ENCODE measurements at regions not wholly inside any gene's neighbourhood (a gene's known extent, or its start where the extent isn't known, plus 50 kb on each side); places are given as distances from the start of the nearest gene placed in this dataset.
"Not testable (repeated sequence)": the region's sequence is repeated elsewhere in the genome, so short reads cannot be mapped to it uniquely, and the experiment has no call there.

DNA sequence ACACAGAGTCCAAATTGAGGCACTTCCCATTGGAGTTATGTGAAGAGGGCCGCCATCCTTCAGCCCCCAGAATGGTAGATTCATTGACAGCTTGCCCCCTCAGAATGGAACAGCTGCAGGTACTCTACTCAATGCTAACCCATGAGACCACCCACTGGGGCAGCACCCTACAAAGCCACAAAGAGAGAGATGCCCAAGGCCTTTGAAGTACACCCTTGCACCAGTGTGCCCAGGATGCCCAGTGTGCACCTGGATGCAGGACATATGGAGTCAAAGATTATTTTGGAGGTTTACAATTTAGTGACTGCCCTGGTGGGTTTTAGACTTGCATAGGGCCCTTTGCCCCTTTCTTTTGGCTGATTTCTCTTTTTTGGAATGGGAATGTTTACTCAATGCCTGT is 933.9 kb downstream of the SLC16A7 start:
- no peak overlapping the region for H3K27ac ChIP-seq
- TF ChIP-seq CTCF (conservative IDR thresholded peaks at IDR 0.05) = no peak
- no peak for TF ChIP-seq ZFX (IDR thresholded peaks at IDR 0.05)

DNA sequence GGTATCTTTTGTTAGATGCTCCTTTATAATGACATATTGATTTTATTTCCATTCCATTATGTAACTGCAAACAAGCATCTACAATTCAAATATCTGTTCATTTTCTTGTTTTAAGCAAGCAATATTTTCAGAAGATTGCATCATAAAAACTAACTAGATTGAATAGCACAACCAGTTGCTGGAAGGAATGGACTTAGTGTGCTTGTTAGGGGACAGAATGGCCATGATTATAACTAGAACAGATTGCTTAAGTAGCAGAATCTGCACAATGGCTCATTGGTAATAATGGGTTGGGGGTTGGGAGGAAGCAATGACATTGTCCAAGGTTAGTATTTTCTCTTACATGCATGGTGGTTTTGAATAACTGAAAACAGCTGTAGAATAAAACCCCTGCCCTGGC is 939.5 kb downstream of the SLC16A7 start:
- H3K27ac ChIP-seq = no peak overlapping the region
- TF ChIP-seq ZFX (IDR thresholded peaks at IDR 0.05) (no peak), CTCF (conservative IDR thresholded peaks at IDR 0.05) (no peak)

GRCh38 chr12:60539592-60539991 is 943.8 kb downstream of the SLC16A7 start:
- H3K27ac ChIP-seq = no peak overlapping the region
- no peak for TF ChIP-seq CTCF (conservative IDR thresholded peaks at IDR 0.05)
- TF ChIP-seq ZFX (IDR thresholded peaks at IDR 0.05) = no peak

GRCh38 chr12:60568914-60569313 is 973.1 kb downstream of the SLC16A7 start:
- TF ChIP-seq CTCF (conservative IDR thresholded peaks at IDR 0.05) = no peak
- no peak for TF ChIP-seq ZFX (IDR thresholded peaks at IDR 0.05)
- no peak overlapping the region for H3K27ac ChIP-seq

DNA sequence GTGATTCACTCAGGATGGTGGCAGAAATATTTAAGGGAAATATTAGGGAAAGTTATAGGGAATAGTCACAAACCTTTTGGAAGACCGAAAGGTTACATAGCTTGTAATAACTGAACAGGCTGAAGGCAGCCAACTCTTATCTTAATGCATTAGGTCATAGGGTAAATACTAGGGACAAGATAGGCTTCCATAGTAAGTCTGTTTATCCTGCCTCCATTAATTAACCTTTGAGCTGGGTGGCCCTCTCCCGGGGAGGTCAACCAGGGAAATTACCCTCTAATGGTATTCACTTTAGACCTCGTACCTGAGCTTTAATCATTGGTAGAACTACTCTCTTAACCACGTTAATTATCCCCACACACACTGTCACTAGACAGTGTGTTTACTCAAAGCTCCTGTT is 981.8 kb downstream of the SLC16A7 start:
- H3K27ac ChIP-seq = no peak overlapping the region
- TF ChIP-seq CTCF (conservative IDR thresholded peaks at IDR 0.05) (no peak), ZFX (IDR thresholded peaks at IDR 0.05) (no peak)

GRCh38 chr12:60587664-60588063 is 991.8 kb downstream of the SLC16A7 start:
- H3K27ac ChIP-seq = not testable (repeated sequence)

GRCh38 chr12:60594035-60594711 is 998.3 kb downstream of the SLC16A7 start:
- H3K27ac ChIP-seq = no peak overlapping the region
- TF ChIP-seq ZFX (IDR thresholded peaks at IDR 0.05) = no peak
- TF ChIP-seq CTCF (conservative IDR thresholded peaks at IDR 0.05) = no peak

GRCh38 chr12:60602601-60603000 is 1006.8 kb downstream of the SLC16A7 start:
- H3K27ac ChIP-seq = no peak overlapping the region
- TF ChIP-seq ZFX (IDR thresholded peaks at IDR 0.05) (no peak), CTCF (conservative IDR thresholded peaks at IDR 0.05) (no peak)

GRCh38 chr12:60603475-60603874 is 1007.6 kb downstream of the SLC16A7 start:
- H3K27ac ChIP-seq = not testable (repeated sequence)
